GM12878 (cell line): ENCODE measurements at regions not wholly inside any gene's neighbourhood (a gene's known extent, or its start where the extent isn't known, plus 50 kb on each side); places are given as distances from the start of the nearest gene placed in this dataset.
"Not testable (repeated sequence)": the region's sequence is repeated elsewhere in the genome, so short reads cannot be mapped to it uniquely, and the experiment has no call there.

Experiments
- ATAC-seq: fragments of 200-7000 bp; cut with Tn5 transposase; 3 replicates; pipeline ENCODE4 v1.9.1; 2020; ENCODE audit warnings: mild to moderate bottlenecking, moderate library complexity
- BruUV-seq: library from RNA; stranded (reverse); fragments of 400-500 nt; replicated peaks from 2 replicates; lab custom pipeline; 2021; lab: Mats Ljungman, UMichigan
- CTCF ChIA-PET: fragments of 300-600 bp; sonication (Branson Sonifier 250); formaldehyde crosslinking; extraction: SDS; loops from one replicate; lab custom pipeline; 2021; ENCODE audit warnings: inconsistent platforms; lab: Yijun Ruan, JAX
- POLR2A ChIA-PET: fragments of 350-600 bp; formaldehyde crosslinking; extraction: SDS; loops from one replicate; lab custom pipeline; 2021; ENCODE audit warnings: inconsistent platforms; lab: Charles Lee
- RAD21 ChIA-PET: fragments of 300-600 bp; sonication (Branson Sonifier 250); formaldehyde crosslinking; loops from one replicate; lab custom pipeline; 2023; ENCODE audit warnings: antibody characterized with exemption; ENCODE audit not compliant: unreplicated experiment; lab: Charles Lee
- SMC1A ChIA-PET: fragments of 300-600 bp; sonication (Branson Sonifier 250); formaldehyde crosslinking; loops from one replicate; lab custom pipeline; 2023; ENCODE audit not compliant: unreplicated experiment, uncharacterized antibody; lab: Charles Lee
- DNase-seq: peaks from one replicate; pipeline ENCODE4 v3.0.0-alpha.2; 2011; ENCODE audit warnings: low read depth, low spot score
- FAIRE-seq: peaks from 3 replicates; lab custom pipeline; 2011; peaks lifted over from hg19 to GRCh38; lab: Jason Lieb, UNC
- H2AFZ ChIP-seq: 2 replicates; pipeline ENCODE4 v1.6.0; 2011; ENCODE audit warnings: low read depth, low read length, control low read depth; ENCODE audit not compliant: control insufficient read depth
- H3K27ac ChIP-seq: 2 replicates; pipeline ENCODE4 v1.5.1; 2011; ENCODE audit warnings: control low read depth; ENCODE audit not compliant: control insufficient read depth, insufficient read depth
- H3K27me3 ChIP-seq, 2 experiments: replicated peaks in 1 of 2; 2 replicates each; pipeline versions ENCODE4 v1.6.0 to v1.6.1; 2011; ENCODE audit warnings: low read length in 1 of 2; ENCODE audit not compliant: control insufficient read depth in 2 of 2, insufficient read depth in 2 of 2
- H3K36me3 ChIP-seq, 2 experiments: 2 replicates each; pipeline ENCODE4 v1.5.1; 2011; ENCODE audit warnings: low read length in 1 of 2; ENCODE audit not compliant: control insufficient read depth in 2 of 2, insufficient read depth in 2 of 2
- H3K4me1 ChIP-seq: 2 replicates; pipeline ENCODE4 v1.6.1; 2011; ENCODE audit warnings: mild to moderate bottlenecking, low read length, moderate library complexity, mixed read lengths; ENCODE audit not compliant: control insufficient read depth, insufficient read depth
- H3K4me2 ChIP-seq: 2 replicates; pipeline ENCODE4 v1.6.0; 2011; ENCODE audit warnings: control low read depth; ENCODE audit not compliant: control insufficient read depth, insufficient read depth
- H3K4me3 ChIP-seq: fragments of 200-600 bp; sonication (generic); 2 replicates; pipeline ENCODE4 v1.5.1; 2016
- H3K79me2 ChIP-seq: 2 replicates; pipeline ENCODE4 v1.6.0; 2011; ENCODE audit warnings: low read length; ENCODE audit not compliant: control insufficient read depth, insufficient read depth
- H3K9ac ChIP-seq: 2 replicates; pipeline ENCODE4 v1.8.0; 2011; ENCODE audit warnings: low read length, control low read depth, mixed read lengths; ENCODE audit not compliant: control insufficient read depth, insufficient read depth
- H3K9me3 ChIP-seq: replicated peaks from 3 replicates; pipeline ENCODE4 v1.5.1; 2011; ENCODE audit warnings: mild to moderate bottlenecking, low read length; ENCODE audit not compliant: control insufficient read depth, insufficient read depth
- H4K20me1 ChIP-seq: 2 replicates; pipeline ENCODE4 v1.6.0; 2011; ENCODE audit not compliant: control insufficient read depth, insufficient read depth
- CHD1 ChIP-seq: IDR thresholded peaks from 2 replicates; pipeline ENCODE4 v1.6.1; 2012; ENCODE audit warnings: low read depth, low read length, improper control_type of control experiment
- JUND ChIP-seq: IDR thresholded peaks from 2 replicates; pipeline ENCODE4 v1.6.1; 2012; ENCODE audit warnings: low read depth, mild to moderate bottlenecking, low read length, improper control_type of control experiment, moderate library complexity
- KAT2A ChIP-seq: conservative IDR thresholded peaks from 2 replicates; pipeline ENCODE4 v1.6.1; 2011; ENCODE audit warnings: low read depth, low read length; ENCODE audit not compliant: control insufficient read depth
- KLF5 ChIP-seq: fragments of 450-650 bp; IDR thresholded peaks from 2 replicates; pipeline ENCODE4 v1.6.1; 2014; ENCODE audit warnings: mild to moderate bottlenecking; ENCODE audit not compliant: partially characterized antibody
- NR2C2 ChIP-seq: IDR thresholded peaks from 2 replicates; pipeline ENCODE4 v1.6.1; 2011; ENCODE audit warnings: borderline replicate concordance, low read depth; ENCODE audit not compliant: control insufficient read depth, insufficient read length
- NRF1 ChIP-seq: conservative IDR thresholded peaks from 2 replicates; pipeline ENCODE4 v1.6.1; 2011; ENCODE audit warnings: mild to moderate bottlenecking, low read depth, low read length, improper control_type of control experiment
- PKNOX1 ChIP-seq: fragments of 450-650 bp; IDR thresholded peaks from 2 replicates; pipeline ENCODE4 v1.6.1; 2016; ENCODE audit warnings: mild to moderate bottlenecking
- RELA ChIP-seq: fragments of 450-650 bp; IDR thresholded peaks from 2 replicates; pipeline ENCODE4 v1.8.0; 2014; ENCODE audit warnings: borderline replicate concordance; ENCODE audit not compliant: partially characterized antibody
- SMAD5 ChIP-seq: IDR thresholded peaks from 2 replicates; pipeline ENCODE4 v1.6.1; 2016; ENCODE audit warnings: antibody characterized with exemption, low read depth
- SRF ChIP-seq, 2 experiments: IDR thresholded peaks; 2 replicates each; pipeline ENCODE4 v1.6.1; 2011; ENCODE audit warnings: low read depth in 2 of 2, low read length in 2 of 2, mild to moderate bottlenecking in 1 of 2, moderate library complexity in 1 of 2
- USF2 ChIP-seq: IDR thresholded peaks from 2 replicates; pipeline ENCODE4 v1.6.1; 2011; ENCODE audit warnings: low read depth, low read length, improper control_type of control experiment, borderline replicate concordance
- WRNIP1 ChIP-seq: IDR thresholded peaks from 2 replicates; pipeline ENCODE4 v1.6.1; 2011; ENCODE audit warnings: low read depth, low read length, improper control_type of control experiment, borderline replicate concordance
- WGBS: methylation state at CpG from one replicate; pipeline ENCODE4 v1.1.6; 2016; ENCODE audit warnings: low lambda C conversion rate; ENCODE audit not compliant: insufficient replicate concordance, insufficient coverage; ENCODE audit errors: missing lambda C conversion rate; 5-methylcytosine and 5-hydroxymethylcytosine counted together
- in situ Hi-C: fragments of 300-500 bp; cut with MboI; formaldehyde crosslinking; loops from 9 replicates; pipeline ENCODE4 v1.14.3; 2018; ENCODE audit warnings: mixed read lengths
- intact Hi-C: fragments of 100-400 bp; cut with micrococcal nuclease; formaldehyde crosslinking; loops from one replicate; pipeline ENCODE4 v1.14.2; 2022; ENCODE audit not compliant: unreplicated experiment

- no peak for TF ChIP-seq CHD1
Observed at GRCh38 chr6:76852776-76853175, 610.5 kb downstream of the HTR1B start (continued).

GRCh38 chr6:76849274-76849970 is 613.9 kb downstream of the HTR1B start:
- H2AFZ ChIP-seq, H3K27ac ChIP-seq, CTCF ChIA-PET, H3K9me3 ChIP-seq, POLR2A ChIA-PET, H3K36me3 ChIP-seq, ATAC-seq, H3K4me3 ChIP-seq, BruUV-seq, H3K9ac ChIP-seq, H3K4me2 ChIP-seq, RAD21 ChIA-PET, in situ Hi-C loops, intact Hi-C loops, H4K20me1 ChIP-seq, DNase-seq, FAIRE-seq, H3K4me1 ChIP-seq, H3K79me2 ChIP-seq, H3K27me3 ChIP-seq: not testable (repeated sequence)
- SMC1A ChIA-PET, result interaction anchor here (0.8 kb wide), 1 partner anchor 24 kb away, joined by 3 read pairs; no protein-coding TSS in a partner anchor
- WGBS, result 6% methylated on average over 9 of the region's 9 CpGs

GRCh38 chr6:76843054-76843822 is 620.1 kb downstream of the HTR1B start:
- intact Hi-C loops (no loop called here), in situ Hi-C loops (no loop called here)
- H2AFZ ChIP-seq, result no peak overlapping the region
- ATAC-seq (no peak), DNase-seq (no peak), FAIRE-seq (no peak)
- ChIA-PET POLR2A (no interaction called here), SMC1A (interaction anchor here (1.1 kb wide), 1 partner anchor 950 kb away, joined by 3 read pairs; no protein-coding TSS in a partner anchor), CTCF (interaction anchor here (1.4 kb wide), 1 partner anchor 18 kb away, joined by 6 read pairs; no protein-coding TSS in a partner anchor), RAD21 (no interaction called here)
- H3K36me3 ChIP-seq, result no peaks in the 10 kb centered on the region
- H4K20me1 ChIP-seq, result no peaks in the 10 kb centered on the region
- H3K9me3 ChIP-seq, result no peaks in the 10 kb centered on the region
- H3K4me2 ChIP-seq, result no peak overlapping the region
- no peak overlapping the region for H3K4me3 ChIP-seq
- no TSS peak for BruUV-seq
- no peaks in the 10 kb centered on the region for H3K79me2 ChIP-seq
- H3K27me3 ChIP-seq, result no peaks in the 10 kb centered on the region
- H3K27ac ChIP-seq, result no peak overlapping the region
- H3K4me1 ChIP-seq, result no peaks in the 10 kb centered on the region
- WGBS, result 0% methylated on average over 1 of the region's 1 CpG
- no peak overlapping the region for H3K9ac ChIP-seq
- no peak for TF ChIP-seq USF2
- TF ChIP-seq PKNOX1, result no peak
- no peak for TF ChIP-seq SRF (IDR thresholded peaks at IDR 0.05; ENCODE audit: low read depth in 2 of 2, low read length in 2 of 2)
- no peak for TF ChIP-seq NRF1
- no peak for TF ChIP-seq NR2C2
- no peak for TF ChIP-seq SMAD5
- no peak for TF ChIP-seq WRNIP1
- no peak for TF ChIP-seq KLF5
- TF ChIP-seq RELA, result no peak
- no peak for TF ChIP-seq KAT2A
- no peak for TF ChIP-seq JUND
